MM.1S (cell line): ENCODE measurements at regions not wholly inside any gene's neighbourhood (a gene's known extent, or its start where the extent isn't known, plus 50 kb on each side); places are given as distances from the start of the nearest gene placed in this dataset.

Experiments
- DNase-seq: peaks from one replicate; pipeline ENCODE4 v3.0.0-alpha.2; 2015
- H2AFZ ChIP-seq: fragments of 300-600 bp; sonication (generic); 2 replicates; pipeline ENCODE4 v1.6.0; 2016; ENCODE audit warnings: antibody characterized with exemption, low read length
- H3F3A ChIP-seq: fragments of 300-600 bp; sonication (generic); 2 replicates; pipeline ENCODE4 v1.6.1; 2016; ENCODE audit warnings: mild to moderate bottlenecking, antibody characterized with exemption, low read length, moderate library complexity, mixed read lengths; ENCODE audit not compliant: insufficient read depth
- H3K27ac ChIP-seq: fragments of 300-600 bp; sonication (generic); 2 replicates; pipeline ENCODE4 v1.5.1; 2016; ENCODE audit warnings: mild to moderate bottlenecking, low read length
- H3K27me3 ChIP-seq: fragments of 300-600 bp; sonication (generic); replicated peaks from 2 replicates; pipeline ENCODE4 v1.6.0; 2016; ENCODE audit warnings: low read length; ENCODE audit not compliant: insufficient read depth
- H3K36me3 ChIP-seq: fragments of 300-600 bp; sonication (generic); replicated peaks from 2 replicates; pipeline ENCODE4 v1.6.1; 2016; ENCODE audit warnings: mild to moderate bottlenecking, low read length, mixed read lengths; ENCODE audit not compliant: insufficient read depth
- H3K4me1 ChIP-seq: fragments of 300-600 bp; sonication (generic); 2 replicates; pipeline ENCODE4 v1.6.1; 2016; ENCODE audit warnings: low read length, mixed read lengths
- H3K4me2 ChIP-seq: fragments of 300-600 bp; sonication (generic); 2 replicates; pipeline ENCODE4 v1.6.0; 2016; ENCODE audit warnings: low read depth, low read length
- H3K4me3 ChIP-seq: fragments of 300-600 bp; sonication (generic); 2 replicates; pipeline ENCODE4 v1.5.1; 2016; ENCODE audit warnings: low read length, mixed read lengths
- H3K79me2 ChIP-seq: fragments of 300-600 bp; sonication (generic); 2 replicates; pipeline ENCODE4 v1.6.1; 2016; ENCODE audit warnings: mixed run types, low read length, mixed read lengths
- H3K9ac ChIP-seq: fragments of 300-600 bp; sonication (generic); 2 replicates; pipeline ENCODE4 v1.6.1; 2016; ENCODE audit warnings: low read length, mixed read lengths
- H3K9me2 ChIP-seq: fragments of 300-600 bp; sonication (generic); replicated peaks from 2 replicates; pipeline ENCODE4 v1.6.1; 2016; ENCODE audit warnings: mild to moderate bottlenecking, low read length, mixed read lengths; ENCODE audit not compliant: insufficient read depth
- H3K9me3 ChIP-seq: fragments of 300-600 bp; sonication (generic); replicated peaks from 2 replicates; pipeline ENCODE4 v1.6.1; 2016; ENCODE audit warnings: mild to moderate bottlenecking, low read length, mixed read lengths; ENCODE audit not compliant: insufficient read depth
- H4K20me1 ChIP-seq: fragments of 300-600 bp; sonication (generic); 2 replicates; pipeline ENCODE4 v1.6.1; 2016; ENCODE audit warnings: mild to moderate bottlenecking, low read length, moderate library complexity, mixed read lengths; ENCODE audit not compliant: insufficient read depth
- EZH2 ChIP-seq: fragments of 300-600 bp; sonication (generic); optimal IDR thresholded peaks from 2 replicates; pipeline ENCODE3; 2017; ENCODE audit warnings: low read depth, mild to moderate bottlenecking, antibody characterized with exemption, low read length, mixed read lengths
- EZH2phosphoT487 ChIP-seq: fragments of 300-600 bp; sonication (generic); IDR thresholded peaks from 2 replicates; pipeline ENCODE4 v1.6.1; 2018; ENCODE audit warnings: antibody characterized with exemption, low read length
- TF ChIP-seq, protein P1 (sequence below): fragments of 300-600 bp; sonication (generic); IDR thresholded peaks from 2 replicates; pipeline ENCODE4 v1.5.1; 2016; ENCODE audit warnings: antibody characterized with exemption, low read length, mixed read lengths

DNA sequence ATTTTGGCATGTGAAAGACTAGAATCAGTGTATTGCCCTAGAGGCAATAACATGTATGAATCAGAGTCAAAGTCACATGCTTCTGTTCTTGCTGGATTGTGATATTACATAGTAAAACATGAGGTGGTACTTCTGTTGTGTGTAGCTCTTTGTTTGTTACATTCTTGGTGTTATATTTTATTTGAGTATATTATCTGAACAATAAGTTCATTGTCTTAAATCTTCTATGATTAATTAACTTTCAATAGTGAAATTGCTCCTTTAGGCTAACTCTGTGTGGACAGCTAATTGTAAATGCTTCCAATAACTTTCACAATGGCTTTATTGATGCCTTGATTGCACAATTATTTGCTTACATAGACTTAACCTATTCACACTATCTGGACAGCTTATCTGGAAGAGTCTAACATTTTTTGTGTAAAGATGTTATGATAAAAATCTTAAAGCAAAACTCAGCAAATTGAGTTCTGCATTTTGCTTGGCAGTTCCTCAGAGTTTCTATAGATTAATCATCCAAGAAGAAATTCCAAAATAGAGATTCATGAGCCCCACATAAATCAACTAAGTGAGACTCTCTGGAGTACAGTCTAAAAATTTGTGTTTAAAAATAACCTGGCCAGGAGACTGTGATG is 239.6 kb upstream of the TUSC1 start:
- no peak overlapping the region for H3K27ac ChIP-seq
- no peaks in the 10 kb centered on the region for H3K79me2 ChIP-seq
- DNase-seq: no peak
- H3K4me1 ChIP-seq: no peaks in the 10 kb centered on the region
- no peaks in the 10 kb centered on the region for H3K9me3 ChIP-seq
- no peaks in the 10 kb centered on the region for H3K9me2 ChIP-seq
- TF ChIP-seq EZH2phosphoT487 (no peak), EZH2 (no peak)
- TF ChIP-seq, protein P1, sequence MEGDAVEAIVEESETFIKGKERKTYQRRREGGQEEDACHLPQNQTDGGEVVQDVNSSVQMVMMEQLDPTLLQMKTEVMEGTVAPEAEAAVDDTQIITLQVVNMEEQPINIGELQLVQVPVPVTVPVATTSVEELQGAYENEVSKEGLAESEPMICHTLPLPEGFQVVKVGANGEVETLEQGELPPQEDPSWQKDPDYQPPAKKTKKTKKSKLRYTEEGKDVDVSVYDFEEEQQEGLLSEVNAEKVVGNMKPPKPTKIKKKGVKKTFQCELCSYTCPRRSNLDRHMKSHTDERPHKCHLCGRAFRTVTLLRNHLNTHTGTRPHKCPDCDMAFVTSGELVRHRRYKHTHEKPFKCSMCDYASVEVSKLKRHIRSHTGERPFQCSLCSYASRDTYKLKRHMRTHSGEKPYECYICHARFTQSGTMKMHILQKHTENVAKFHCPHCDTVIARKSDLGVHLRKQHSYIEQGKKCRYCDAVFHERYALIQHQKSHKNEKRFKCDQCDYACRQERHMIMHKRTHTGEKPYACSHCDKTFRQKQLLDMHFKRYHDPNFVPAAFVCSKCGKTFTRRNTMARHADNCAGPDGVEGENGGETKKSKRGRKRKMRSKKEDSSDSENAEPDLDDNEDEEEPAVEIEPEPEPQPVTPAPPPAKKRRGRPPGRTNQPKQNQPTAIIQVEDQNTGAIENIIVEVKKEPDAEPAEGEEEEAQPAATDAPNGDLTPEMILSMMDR: no peak
- no peak overlapping the region for H3K4me3 ChIP-seq
- no peaks in the 10 kb centered on the region for H4K20me1 ChIP-seq
- no peaks in the 10 kb centered on the region for H3K36me3 ChIP-seq
- H3K4me2 ChIP-seq: no peak overlapping the region
- H3K27me3 ChIP-seq: no peaks in the 10 kb centered on the region
- no peak overlapping the region for H2AFZ ChIP-seq
- H3K9ac ChIP-seq: no peak overlapping the region
- no peaks in the 10 kb centered on the region for H3F3A ChIP-seq

DNA sequence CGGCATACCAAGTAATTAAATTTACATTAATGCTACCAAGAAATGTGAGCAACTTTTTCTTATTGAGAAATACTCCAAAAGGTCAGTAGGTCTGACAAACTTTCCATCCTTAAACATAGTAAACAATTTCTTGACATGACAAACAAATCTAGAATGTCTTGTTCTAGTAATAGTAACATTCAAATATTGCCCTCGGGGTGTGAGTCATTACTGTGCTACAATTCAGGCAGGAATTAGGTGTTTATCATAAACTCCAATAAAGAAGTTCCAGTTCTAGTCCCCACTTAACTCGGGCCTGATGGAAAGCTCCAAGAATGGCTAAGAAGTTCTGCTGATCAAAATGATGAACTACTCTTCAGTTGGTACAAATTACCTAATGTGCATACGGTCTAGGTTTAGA is 235.6 kb upstream of the TUSC1 start:
- Histone ChIP-seq H2AFZ (no peak overlapping the region), H4K20me1 (no peaks in the 10 kb centered on the region), H3K27ac (no peak overlapping the region), H3K4me2 (no peak overlapping the region), H3K9me2 (no peaks in the 10 kb centered on the region), H3K4me1 (no peaks in the 10 kb centered on the region), H3K79me2 (no peaks in the 10 kb centered on the region), H3K36me3 (no peaks in the 10 kb centered on the region), H3F3A (no peaks in the 10 kb centered on the region), H3K9me3 (no peaks in the 10 kb centered on the region), H3K9ac (no peak overlapping the region), H3K27me3 (no peaks in the 10 kb centered on the region), H3K4me3 (no peak overlapping the region)
- TF ChIP-seq, protein P1: no peak
- TF ChIP-seq EZH2phosphoT487 (no peak), EZH2 (no peak)
- DNase-seq: no peak

DNA sequence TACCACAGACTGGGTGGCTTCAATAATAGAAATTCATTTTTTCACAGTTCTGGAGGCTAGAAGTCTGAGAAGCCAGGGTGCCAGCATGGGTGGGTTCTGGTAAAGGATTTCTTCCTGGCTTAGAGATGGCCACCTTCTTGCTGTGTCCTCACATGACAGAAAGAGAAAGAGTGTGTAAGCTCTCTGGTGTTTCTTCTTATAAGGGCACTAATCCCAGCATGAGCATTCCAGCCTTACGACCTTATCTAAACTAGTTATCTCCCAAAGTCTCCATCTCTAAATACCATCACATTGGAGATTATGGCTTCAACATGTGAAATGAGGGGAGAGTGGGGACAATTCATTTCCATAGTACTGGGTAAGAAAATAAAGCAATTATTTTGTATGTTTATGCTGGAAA is 226.5 kb upstream of the TUSC1 start:
- H3F3A ChIP-seq: no peaks in the 10 kb centered on the region
- no peaks in the 10 kb centered on the region for H3K4me1 ChIP-seq
- no peaks in the 10 kb centered on the region for H4K20me1 ChIP-seq
- H3K27ac ChIP-seq: no peak overlapping the region
- H3K4me2 ChIP-seq: no peak overlapping the region
- no peak overlapping the region for H2AFZ ChIP-seq
- H3K9me2 ChIP-seq: no peaks in the 10 kb centered on the region
- H3K9ac ChIP-seq: no peak overlapping the region
- H3K36me3 ChIP-seq: no peaks in the 10 kb centered on the region
- no peak for TF ChIP-seq EZH2phosphoT487
- TF ChIP-seq EZH2: no peak
- TF ChIP-seq, protein P1: no peak
- no peak for DNase-seq
- no peaks in the 10 kb centered on the region for H3K79me2 ChIP-seq
- H3K27me3 ChIP-seq: no peaks in the 10 kb centered on the region
- H3K9me3 ChIP-seq: no peaks in the 10 kb centered on the region
- H3K4me3 ChIP-seq: no peak overlapping the region
